ENCODE measurements at regions not wholly inside any gene's neighbourhood (a gene's known extent, or its start where the extent isn't known, plus 50 kb on each side); places are given as distances from the start of the nearest gene placed in this dataset.

DNA sequence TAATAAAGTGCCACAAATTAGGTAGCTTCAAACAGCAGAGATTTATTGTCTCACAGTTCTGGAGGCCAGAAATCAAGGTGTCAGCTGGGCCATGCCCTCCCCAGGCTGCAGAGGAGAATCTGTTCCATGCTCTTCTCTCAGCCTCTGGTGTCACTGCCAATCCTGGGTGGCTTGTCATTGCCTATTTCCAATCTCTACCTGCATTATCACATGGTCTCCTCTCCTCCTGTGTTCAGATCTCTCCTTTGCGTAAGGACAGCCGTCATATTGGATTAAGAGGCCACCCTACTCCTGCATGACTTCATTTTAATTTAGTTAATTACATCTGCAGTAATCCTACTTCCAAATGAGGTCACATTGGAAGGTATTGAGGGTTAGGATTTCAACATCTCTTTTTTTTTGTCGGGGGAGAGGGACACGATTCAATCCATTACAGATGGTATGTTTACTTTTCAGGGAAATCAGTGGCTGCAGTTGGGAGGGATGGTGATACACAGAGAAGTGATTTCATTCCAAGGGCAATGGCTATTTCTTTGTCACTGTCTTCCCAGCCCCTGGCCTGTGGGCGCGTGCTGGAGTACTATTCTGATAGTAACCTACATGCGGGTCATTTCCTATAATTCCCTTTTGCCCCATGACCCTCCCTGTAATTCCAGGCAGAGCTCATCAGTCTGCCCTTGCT is 169.4 kb downstream of the MINAR1 start:
- CTCF ChIA-PET, result no interaction called here
- Mint-ChIP-seq H3K27ac (no peak overlapping the region), H3K36me3 (peaks cover 0 to 2% (median 0%) of the 10 kb centered on the region in 3 donors), H3K27me3 (peaks cover 15 to 36% of the 10 kb centered on the region in 2 donors), H3K4me1 (no peaks in the 10 kb centered on the region), H3K9me3 (peaks cover 0 to 3% (median 0%) of the 10 kb centered on the region in 5 donors), H3K4me3 (no peak overlapping the region)
- Histone ChIP-seq H3K4me3 (ENCODE audit: low read length) (no peak overlapping the region), H3K27me3 (ENCODE audit: insufficient read depth, low read length, poor library complexity, severe bottlenecking) (no peaks in the 10 kb centered on the region), H3K27ac (ENCODE audit: low read depth, low read length) (no peak overlapping the region), H3K4me1 (ENCODE audit: insufficient read depth, low read length) (no peaks in the 10 kb centered on the region), H3K36me3 (ENCODE audit: insufficient read depth, low read length) (no peaks in the 10 kb centered on the region), H3K9me3 (ENCODE audit: low read length) (no peaks in the 10 kb centered on the region)
- no peak for DNase-seq
- POLR2A ChIA-PET, result no interaction called here

DNA sequence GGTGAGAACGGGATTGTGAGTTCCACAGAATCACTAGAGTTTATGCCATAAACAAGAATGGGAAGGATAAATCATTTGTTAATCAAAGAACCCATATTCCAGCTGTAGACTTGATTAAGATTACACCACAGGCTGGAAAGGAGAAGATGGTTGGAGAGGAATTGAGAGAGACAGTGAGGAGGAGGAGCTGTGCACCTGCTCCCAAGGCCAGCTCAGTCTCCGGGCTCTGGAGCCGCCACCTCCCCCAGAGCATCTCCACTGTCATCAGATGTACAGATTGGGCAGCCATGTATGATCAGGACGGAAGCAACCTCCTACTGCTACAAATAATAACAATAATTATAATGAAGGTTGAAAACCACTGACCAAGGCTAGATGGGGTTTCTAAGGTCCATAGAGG is 170.0 kb downstream of the MINAR1 start:
- DNase-seq, result no peak
- CTCF ChIA-PET, result no interaction called here
- Mint-ChIP-seq H3K36me3 (no peaks in the 10 kb centered on the region), H3K27ac (no peak overlapping the region), H3K4me3 (no peak overlapping the region), H3K9me3 (peaks cover 0 to 3% (median 0%) of the 10 kb centered on the region in 5 donors), H3K27me3 (peaks cover 15 to 32% of the 10 kb centered on the region in 2 donors), H3K4me1 (no peaks in the 10 kb centered on the region)
- Histone ChIP-seq H3K27ac (ENCODE audit: low read depth, low read length) (no peak overlapping the region), H3K27me3 (ENCODE audit: insufficient read depth, low read length, poor library complexity, severe bottlenecking) (no peaks in the 10 kb centered on the region), H3K36me3 (ENCODE audit: insufficient read depth, low read length) (no peaks in the 10 kb centered on the region), H3K4me1 (ENCODE audit: insufficient read depth, low read length) (no peaks in the 10 kb centered on the region), H3K9me3 (ENCODE audit: low read length) (no peaks in the 10 kb centered on the region), H3K4me3 (ENCODE audit: low read length) (no peak overlapping the region)
- POLR2A ChIA-PET, result no interaction called here

- H3K9me3 Mint-ChIP-seq, result peaks cover 0 to 2% (median 0%) of the 10 kb centered on the region in 5 donors
- Histone ChIP-seq H3K9me3 (ENCODE audit: low read length) (no peaks in the 10 kb centered on the region), H3K27me3 (ENCODE audit: insufficient read depth, low read length, poor library complexity, severe bottlenecking) (no peaks in the 10 kb centered on the region), H3K36me3 (ENCODE audit: insufficient read depth, low read length) (no peaks in the 10 kb centered on the region), H3K4me1 (ENCODE audit: insufficient read depth, low read length) (no peaks in the 10 kb centered on the region), H3K4me3 (ENCODE audit: low read length) (no peak overlapping the region), H3K27ac (ENCODE audit: low read depth, low read length) (no peak overlapping the region)
- no peak for DNase-seq
- no peak overlapping the region for H3K27ac Mint-ChIP-seq
- H3K4me3 Mint-ChIP-seq, result no peak overlapping the region
- no peaks in the 10 kb centered on the region for H3K36me3 Mint-ChIP-seq
- ChIA-PET POLR2A (no interaction called here), CTCF (no interaction called here)
- H3K4me1 Mint-ChIP-seq, result no peaks in the 10 kb centered on the region
- H3K27me3 Mint-ChIP-seq, result peaks cover 18 to 35% of the 10 kb centered on the region in 2 donors
Observed at GRCh38 chr15:79602731-79603130, 170.6 kb downstream of the MINAR1 start.

- no peaks in the 10 kb centered on the region for H3K27me3 ChIP-seq (ENCODE audit: insufficient read depth, low read length, poor library complexity, severe bottlenecking)
- H3K36me3 Mint-ChIP-seq, result no peaks in the 10 kb centered on the region
- no peak overlapping the region for H3K27ac ChIP-seq (ENCODE audit: low read depth, low read length)
- no peak overlapping the region for H3K4me3 Mint-ChIP-seq
- H3K27me3 Mint-ChIP-seq, result peaks cover 13 to 26% of the 10 kb centered on the region in 2 donors
- ChIA-PET POLR2A (no interaction called here), CTCF (no interaction called here)
- H3K4me1 ChIP-seq (ENCODE audit: insufficient read depth, low read length), result no peaks in the 10 kb centered on the region
- no peaks in the 10 kb centered on the region for H3K4me1 Mint-ChIP-seq
- H3K9me3 ChIP-seq (ENCODE audit: low read length), result no peaks in the 10 kb centered on the region
- H3K36me3 ChIP-seq (ENCODE audit: insufficient read depth, low read length), result no peaks in the 10 kb centered on the region
- H3K27ac Mint-ChIP-seq, result no peak overlapping the region
- no peak overlapping the region for H3K4me3 ChIP-seq (ENCODE audit: low read length)
- DNase-seq, result no peak
- peaks cover 0 to 4% (median 0%) of the 10 kb centered on the region in 5 donors for H3K9me3 Mint-ChIP-seq
Observed at GRCh38 chr15:79606831-79607355, 174.8 kb downstream of the MINAR1 start.

DNA sequence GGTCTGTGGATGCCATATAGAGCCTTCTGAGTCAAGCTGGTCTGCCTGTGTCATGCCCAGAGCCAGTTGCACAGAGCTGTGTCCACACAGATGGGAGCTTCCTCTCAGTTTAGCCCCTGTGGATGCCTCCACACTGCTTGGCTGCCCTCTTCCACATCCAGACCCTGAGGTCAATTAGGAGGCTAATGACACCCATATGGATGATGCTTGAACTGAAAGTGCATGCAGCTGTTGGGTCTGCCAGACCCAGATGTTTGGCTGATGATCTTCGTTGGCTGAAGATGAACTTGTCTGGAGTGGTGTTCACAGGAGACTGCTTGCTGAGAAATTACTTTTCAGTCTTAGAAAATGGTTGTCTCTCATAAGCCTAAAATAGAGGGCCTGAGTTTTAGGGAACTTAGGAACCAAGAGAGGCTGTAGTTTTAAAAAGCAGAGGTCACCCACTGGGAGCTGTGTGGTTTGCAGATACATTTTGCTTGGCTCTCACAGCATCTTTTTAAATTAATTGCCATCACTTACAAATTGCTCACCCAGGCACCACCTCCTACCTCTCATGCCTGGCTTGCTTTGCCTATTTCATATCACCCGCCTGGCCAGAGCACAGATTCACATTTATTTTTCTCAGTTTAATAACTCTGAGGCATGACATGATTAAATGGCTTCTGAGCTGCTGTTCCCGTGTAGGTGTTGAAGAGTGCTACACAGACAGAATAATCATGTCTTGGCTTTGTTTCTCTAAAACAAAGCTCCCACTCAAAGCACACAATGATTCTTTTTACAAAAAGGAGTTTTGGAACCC is 176.1 kb downstream of the MINAR1 start:
- CTCF ChIA-PET, result no interaction called here
- Mint-ChIP-seq H3K36me3 (no peaks in the 10 kb centered on the region), H3K9me3 (peaks cover 0 to 4% (median 0%) of the 10 kb centered on the region in 5 donors), H3K4me3 (no peak overlapping the region), H3K4me1 (no peaks in the 10 kb centered on the region), H3K27ac (no peak overlapping the region), H3K27me3 (peaks cover 13 to 26% of the 10 kb centered on the region in 2 donors)
- no peak for DNase-seq
- no peaks in the 10 kb centered on the region for H3K36me3 ChIP-seq (ENCODE audit: insufficient read depth, low read length)
- H3K4me3 ChIP-seq (ENCODE audit: low read length), result no peak overlapping the region
- POLR2A ChIA-PET, result no interaction called here
- no peaks in the 10 kb centered on the region for H3K4me1 ChIP-seq (ENCODE audit: insufficient read depth, low read length)
- H3K9me3 ChIP-seq (ENCODE audit: low read length), result no peaks in the 10 kb centered on the region
- H3K27me3 ChIP-seq (ENCODE audit: insufficient read depth, low read length, poor library complexity, severe bottlenecking), result no peaks in the 10 kb centered on the region
- H3K27ac ChIP-seq (ENCODE audit: low read depth, low read length), result no peak overlapping the region

DNA sequence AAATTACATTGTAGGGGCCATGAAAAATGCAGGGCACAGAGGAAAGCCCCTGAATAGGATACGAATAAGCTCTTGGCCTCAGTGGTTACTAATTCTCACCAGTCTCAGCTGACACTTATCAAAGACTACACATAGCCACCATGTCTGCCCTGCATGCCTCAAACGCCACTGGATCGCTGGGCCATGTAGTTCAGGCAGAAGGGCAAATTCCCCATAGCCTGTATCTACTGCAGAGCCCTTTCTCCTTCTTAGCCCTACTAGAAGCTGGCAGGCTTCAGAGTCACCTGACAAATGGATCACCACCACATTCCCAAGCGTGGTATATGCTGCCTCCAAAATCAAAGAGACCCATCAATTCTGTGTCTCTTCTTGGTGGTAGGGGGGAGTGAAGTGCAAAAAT is 177.4 kb downstream of the MINAR1 start:
- no peaks in the 10 kb centered on the region for H3K4me1 Mint-ChIP-seq
- peaks cover 0 to 4% (median 0%) of the 10 kb centered on the region in 5 donors for H3K9me3 Mint-ChIP-seq
- ChIA-PET CTCF (no interaction called here), POLR2A (no interaction called here)
- Histone ChIP-seq H3K4me3 (ENCODE audit: low read length) (no peak overlapping the region), H3K27ac (ENCODE audit: low read depth, low read length) (no peak overlapping the region), H3K9me3 (ENCODE audit: low read length) (no peaks in the 10 kb centered on the region), H3K4me1 (ENCODE audit: insufficient read depth, low read length) (no peaks in the 10 kb centered on the region), H3K27me3 (ENCODE audit: insufficient read depth, low read length, poor library complexity, severe bottlenecking) (no peaks in the 10 kb centered on the region), H3K36me3 (ENCODE audit: insufficient read depth, low read length) (no peaks in the 10 kb centered on the region)
- no peaks in the 10 kb centered on the region for H3K36me3 Mint-ChIP-seq
- H3K27me3 Mint-ChIP-seq, result peaks cover 10 to 24% of the 10 kb centered on the region in 2 donors
- no peak overlapping the region for H3K4me3 Mint-ChIP-seq
- no peak for DNase-seq
- H3K27ac Mint-ChIP-seq, result no peak overlapping the region

DNA sequence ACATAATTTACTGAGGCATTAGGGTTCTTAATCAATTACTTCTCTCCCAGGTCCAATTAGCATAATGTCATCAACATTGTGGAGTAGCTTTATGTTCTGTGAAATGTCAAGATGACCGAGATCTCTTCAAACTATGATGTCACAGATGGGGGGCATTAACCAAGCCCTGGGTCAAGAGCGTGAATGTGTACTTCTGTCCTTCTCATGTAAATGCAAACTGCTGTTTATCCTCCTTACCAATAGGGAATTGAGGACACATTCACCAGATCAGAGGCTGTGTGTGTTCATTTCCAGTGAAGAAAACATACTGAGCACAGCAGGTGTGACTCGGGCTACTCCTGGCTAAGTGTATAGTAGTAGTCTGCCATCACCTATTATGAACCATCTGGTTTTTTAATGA is 177.9 kb downstream of the MINAR1 start:
- H3K27me3 ChIP-seq (ENCODE audit: insufficient read depth, low read length, poor library complexity, severe bottlenecking), result no peaks in the 10 kb centered on the region
- H3K36me3 ChIP-seq (ENCODE audit: insufficient read depth, low read length), result no peaks in the 10 kb centered on the region
- H3K4me1 Mint-ChIP-seq, result no peaks in the 10 kb centered on the region
- DNase-seq, result no peak
- ChIA-PET POLR2A (no interaction called here), CTCF (no interaction called here)
- no peak overlapping the region for H3K4me3 Mint-ChIP-seq
- no peak overlapping the region for H3K27ac Mint-ChIP-seq
- no peaks in the 10 kb centered on the region for H3K36me3 Mint-ChIP-seq
- peaks cover 0 to 4% (median 0%) of the 10 kb centered on the region in 5 donors for H3K9me3 Mint-ChIP-seq
- H3K4me3 ChIP-seq (ENCODE audit: low read length), result no peak overlapping the region
- H3K4me1 ChIP-seq (ENCODE audit: insufficient read depth, low read length), result no peaks in the 10 kb centered on the region
- H3K9me3 ChIP-seq (ENCODE audit: low read length), result no peaks in the 10 kb centered on the region
- no peak overlapping the region for H3K27ac ChIP-seq (ENCODE audit: low read depth, low read length)
- peaks cover 10 to 19% of the 10 kb centered on the region in 2 donors for H3K27me3 Mint-ChIP-seq

- H3K36me3 Mint-ChIP-seq, result no peaks in the 10 kb centered on the region
- CTCF ChIA-PET, result no interaction called here
- Histone ChIP-seq H3K9me3 (ENCODE audit: low read length) (no peaks in the 10 kb centered on the region), H3K4me1 (ENCODE audit: insufficient read depth, low read length) (no peaks in the 10 kb centered on the region), H3K27ac (ENCODE audit: low read depth, low read length) (no peak overlapping the region), H3K27me3 (ENCODE audit: insufficient read depth, low read length, poor library complexity, severe bottlenecking) (no peaks in the 10 kb centered on the region), H3K4me3 (ENCODE audit: low read length) (no peak overlapping the region), H3K36me3 (ENCODE audit: insufficient read depth, low read length) (no peaks in the 10 kb centered on the region)
- DNase-seq, result no peak
- no peak overlapping the region for H3K27ac Mint-ChIP-seq
- no peaks in the 10 kb centered on the region for H3K4me1 Mint-ChIP-seq
- peaks cover 0 to 8% (median 0%) of the 10 kb centered on the region in 5 donors for H3K9me3 Mint-ChIP-seq
- peaks cover 5 to 19% of the 10 kb centered on the region in 2 donors for H3K27me3 Mint-ChIP-seq
- POLR2A ChIA-PET, result no interaction called here
- no peak overlapping the region for H3K4me3 Mint-ChIP-seq
Observed at GRCh38 chr15:79615754-79616153, 183.6 kb downstream of the MINAR1 start.

Data from CD8-positive, alpha-beta memory T cell (primary cell).